Thoracic aorta (tissue), 2 donors: ENCODE measurements at regions not wholly inside any gene's neighbourhood (a gene's known extent, or its start where the extent isn't known, plus 50 kb on each side); places are given as distances from the start of the nearest gene placed in this dataset.

Source experiments
- ATAC-seq: fragments of 150-250 bp; one replicate; pipeline ENCODE4 v1.8.0; 2017; ENCODE audit warnings: low read depth; ENCODE audit not compliant: insufficient number of reproducible peaks, low FRiP score
- DNase-seq: peaks from one replicate; pipeline ENCODE4 v3.0.0-alpha.2; 2020; ENCODE audit warnings: low spot score
- H3K27ac ChIP-seq, 2 donors: fragments of 200-600 bp; sonication (generic); 1 replicate in 1 of 2; 2 replicates in 1 of 2; pipeline ENCODE4 v1.5.1; 2016; ENCODE audit warnings: mild to moderate bottlenecking in 2 of 2, moderate library complexity in 2 of 2
- H3K27me3 ChIP-seq: fragments of 200-600 bp; sonication (generic); replicated peaks from 2 replicates; pipeline ENCODE4 v1.6.0; 2016; ENCODE audit warnings: mild to moderate bottlenecking; ENCODE audit not compliant: insufficient read depth
- H3K36me3 ChIP-seq: fragments of 200-600 bp; sonication (generic); one replicate; pipeline ENCODE4 v1.5.1; 2016
- H3K4me1 ChIP-seq, 2 donors: fragments of 200-600 bp; sonication (generic); 1 replicate in 1 of 2; 2 replicates in 1 of 2; pipeline versions ENCODE4 v1.5.1 to v1.6.0; 2016; ENCODE audit warnings: low read depth in 2 of 2, mild to moderate bottlenecking in 1 of 2; ENCODE audit not compliant: control insufficient read depth in 1 of 2
- H3K4me3 ChIP-seq: fragments of 200-600 bp; sonication (generic); 2 replicates; pipeline ENCODE4 v1.5.1; 2016; ENCODE audit warnings: mild to moderate bottlenecking
- H3K9me3 ChIP-seq: fragments of 200-600 bp; sonication (generic); 2 replicates; pipeline ENCODE4 v1.5.1; 2016
- TF ChIP-seq, protein P1 (sequence below): fragments of 200-600 bp; sonication (generic); IDR thresholded peaks from one replicate; pipeline ENCODE4 v1.5.1; 2019; ENCODE audit warnings: antibody characterized with exemption

DNA sequence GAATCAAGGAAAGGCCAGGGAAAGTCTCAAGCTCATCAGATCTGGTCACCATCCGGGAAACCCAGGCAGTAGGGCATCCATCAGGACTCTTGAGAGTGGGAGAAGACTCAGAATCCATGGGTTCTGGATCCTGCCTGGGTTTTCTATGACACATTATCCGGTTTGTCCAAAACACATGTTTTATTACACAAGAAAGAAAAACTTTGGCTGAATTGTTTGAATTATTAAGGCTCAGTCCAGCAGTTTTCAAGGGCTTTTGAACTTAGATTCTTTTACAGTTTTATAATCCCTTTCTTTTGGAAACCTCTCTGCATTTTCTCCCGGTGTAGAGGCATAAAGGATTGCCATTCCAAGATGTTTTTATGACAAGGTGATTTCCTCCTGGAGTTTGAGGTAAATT is 528.5 kb upstream of the MGMT start:
- Histone ChIP-seq H3K27ac (no peak overlapping the region), H3K4me3 (no peak overlapping the region), H3K9me3 (no peaks in the 10 kb centered on the region), H3K36me3 (no peaks in the 10 kb centered on the region), H3K27me3 (no peaks in the 10 kb centered on the region), H3K4me1 (no peaks in the 10 kb centered on the region)
- TF ChIP-seq, protein P1, sequence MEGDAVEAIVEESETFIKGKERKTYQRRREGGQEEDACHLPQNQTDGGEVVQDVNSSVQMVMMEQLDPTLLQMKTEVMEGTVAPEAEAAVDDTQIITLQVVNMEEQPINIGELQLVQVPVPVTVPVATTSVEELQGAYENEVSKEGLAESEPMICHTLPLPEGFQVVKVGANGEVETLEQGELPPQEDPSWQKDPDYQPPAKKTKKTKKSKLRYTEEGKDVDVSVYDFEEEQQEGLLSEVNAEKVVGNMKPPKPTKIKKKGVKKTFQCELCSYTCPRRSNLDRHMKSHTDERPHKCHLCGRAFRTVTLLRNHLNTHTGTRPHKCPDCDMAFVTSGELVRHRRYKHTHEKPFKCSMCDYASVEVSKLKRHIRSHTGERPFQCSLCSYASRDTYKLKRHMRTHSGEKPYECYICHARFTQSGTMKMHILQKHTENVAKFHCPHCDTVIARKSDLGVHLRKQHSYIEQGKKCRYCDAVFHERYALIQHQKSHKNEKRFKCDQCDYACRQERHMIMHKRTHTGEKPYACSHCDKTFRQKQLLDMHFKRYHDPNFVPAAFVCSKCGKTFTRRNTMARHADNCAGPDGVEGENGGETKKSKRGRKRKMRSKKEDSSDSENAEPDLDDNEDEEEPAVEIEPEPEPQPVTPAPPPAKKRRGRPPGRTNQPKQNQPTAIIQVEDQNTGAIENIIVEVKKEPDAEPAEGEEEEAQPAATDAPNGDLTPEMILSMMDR, result no peak
- DNase-seq (no peak), ATAC-seq (no peak)

DNA sequence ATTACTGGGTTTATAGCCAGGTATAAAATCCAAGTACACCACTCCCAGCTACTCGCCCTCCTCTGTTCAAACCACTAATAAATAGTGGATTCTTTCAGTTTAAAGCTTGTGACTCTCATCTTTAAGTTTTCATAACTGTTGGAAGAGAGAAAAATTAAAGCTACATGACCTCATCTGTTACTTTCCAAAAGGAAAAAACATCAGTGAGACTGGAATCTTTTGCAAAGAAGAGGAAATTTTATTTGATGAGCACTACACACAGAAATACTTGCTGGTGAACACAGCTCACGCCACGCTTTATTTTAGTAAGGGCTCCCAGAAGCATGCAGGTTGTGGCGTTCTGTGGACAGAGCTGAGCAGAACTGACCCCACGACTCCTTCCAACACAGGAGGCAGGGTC is 527.0 kb upstream of the MGMT start:
- H3K4me3 ChIP-seq, result no peak overlapping the region

DNA sequence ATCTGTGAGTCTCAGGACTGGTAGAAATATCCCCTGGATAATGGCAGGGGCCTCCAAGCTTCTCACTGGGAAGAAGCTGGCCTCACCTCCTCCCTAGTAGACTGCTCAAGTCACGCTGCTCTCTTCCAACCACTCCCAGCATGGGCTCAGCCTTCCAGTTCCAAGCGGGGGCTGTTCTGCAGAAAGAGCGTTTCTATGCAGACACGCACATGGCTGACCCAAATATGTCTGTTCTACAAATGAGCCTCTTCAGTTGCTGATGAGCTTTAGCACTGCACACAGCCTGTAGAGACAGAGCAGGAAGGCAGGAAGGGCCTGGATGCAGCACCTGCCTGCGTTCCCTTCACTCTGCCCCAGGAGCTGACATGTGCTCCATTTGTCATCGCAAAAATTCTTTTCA is 523.9 kb upstream of the MGMT start:
- DNase-seq, result no peak
- Histone ChIP-seq H3K4me3 (no peak overlapping the region), H3K27ac (no peak overlapping the region), H3K27me3 (no peaks in the 10 kb centered on the region), H3K36me3 (no peaks in the 10 kb centered on the region), H3K9me3 (no peaks in the 10 kb centered on the region), H3K4me1 (no peaks in the 10 kb centered on the region)
- ATAC-seq, result no peak
- TF ChIP-seq, protein P1, result no peak

More for the DNA sequence above, 527.0 kb upstream of the MGMT start:
- H3K4me1 ChIP-seq, result no peaks in the 10 kb centered on the region
- H3K9me3 ChIP-seq, result no peaks in the 10 kb centered on the region
- H3K27ac ChIP-seq, result no peak overlapping the region
- H3K36me3 ChIP-seq, result no peaks in the 10 kb centered on the region
- no peaks in the 10 kb centered on the region for H3K27me3 ChIP-seq
- DNase-seq (no peak), ATAC-seq (no peak)
- TF ChIP-seq, protein P1, result no peak

DNA sequence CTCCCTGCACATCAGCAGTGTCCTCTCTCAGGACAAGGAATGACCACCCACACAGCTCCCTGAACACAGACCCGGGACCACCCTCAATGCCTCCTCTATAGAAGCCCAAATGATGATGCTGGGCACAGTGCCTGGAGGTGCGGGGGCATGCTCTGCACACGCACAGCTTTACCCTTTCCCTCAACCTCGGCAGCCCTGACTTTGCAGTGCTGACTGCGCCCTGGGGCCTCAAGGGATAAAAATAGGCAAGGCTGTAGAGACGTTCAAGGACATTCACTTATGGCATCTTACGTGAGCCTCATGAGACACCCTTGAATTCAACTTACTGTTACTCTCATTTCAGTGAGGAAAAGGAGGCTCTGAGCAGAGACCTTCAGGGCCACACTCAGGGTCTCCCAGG is 521.6 kb upstream of the MGMT start:
- H3K4me1 ChIP-seq, result no peaks in the 10 kb centered on the region
- TF ChIP-seq, protein P1, result no peak
- H3K9me3 ChIP-seq, result no peaks in the 10 kb centered on the region
- no peaks in the 10 kb centered on the region for H3K27me3 ChIP-seq
- H3K27ac ChIP-seq, result no peak overlapping the region
- H3K36me3 ChIP-seq, result no peaks in the 10 kb centered on the region
- ATAC-seq, result no peak
- H3K4me3 ChIP-seq, result no peak overlapping the region
- DNase-seq, result no peak

DNA sequence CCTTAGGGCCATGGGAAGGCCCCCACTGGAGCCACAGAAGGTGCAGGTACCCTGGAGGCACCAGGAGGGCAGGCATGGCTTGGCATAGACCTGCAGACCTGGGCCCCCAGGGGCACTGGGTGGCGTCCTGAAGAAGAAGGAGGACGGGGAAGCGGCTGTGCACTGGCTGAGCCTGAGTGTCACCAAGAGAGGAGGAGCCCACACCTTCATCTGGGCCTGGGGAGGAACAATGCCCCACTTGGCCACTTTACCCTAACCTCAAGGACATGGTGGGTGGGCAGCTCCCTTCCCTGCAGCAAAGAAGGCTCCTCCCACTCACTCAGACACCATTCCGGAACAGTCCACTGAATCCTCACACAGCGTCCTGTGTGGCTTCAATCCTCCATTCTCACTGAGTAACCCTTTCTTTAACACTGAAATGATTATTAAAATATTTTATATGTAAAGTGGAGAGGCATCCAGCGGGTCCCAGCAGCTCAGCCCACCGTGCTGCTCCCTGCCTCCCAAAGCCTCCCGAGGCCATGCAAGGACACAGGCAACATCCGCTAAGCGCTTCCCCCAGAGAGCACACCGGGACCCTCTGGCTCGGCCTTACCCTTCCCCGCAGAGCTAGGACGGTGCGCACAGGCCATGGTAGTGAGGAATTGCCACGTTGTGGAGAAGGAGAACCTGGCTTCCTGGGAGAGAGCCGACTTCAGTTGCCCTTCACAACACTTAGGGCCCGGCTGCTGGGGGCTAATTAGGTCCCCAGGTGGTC is 516.7 kb upstream of the MGMT start:
- no peaks in the 10 kb centered on the region for H3K9me3 ChIP-seq
- no peak overlapping the region for H3K4me3 ChIP-seq
- no peaks in the 10 kb centered on the region for H3K36me3 ChIP-seq
- no peak for ATAC-seq
- no peak for DNase-seq
- H3K27ac ChIP-seq, result no peak overlapping the region
- no peaks in the 10 kb centered on the region for H3K4me1 ChIP-seq
- no peaks in the 10 kb centered on the region for H3K27me3 ChIP-seq
- TF ChIP-seq, protein P1, result no peak
